ENCODE measurements at regions not wholly inside any gene's neighbourhood (a gene's known extent, or its start where the extent isn't known, plus 50 kb on each side); places are given as distances from the start of the nearest gene placed in this dataset.
"Not testable (repeated sequence)": the region's sequence is repeated elsewhere in the genome, so short reads cannot be mapped to it uniquely, and the experiment has no call there.

DNA sequence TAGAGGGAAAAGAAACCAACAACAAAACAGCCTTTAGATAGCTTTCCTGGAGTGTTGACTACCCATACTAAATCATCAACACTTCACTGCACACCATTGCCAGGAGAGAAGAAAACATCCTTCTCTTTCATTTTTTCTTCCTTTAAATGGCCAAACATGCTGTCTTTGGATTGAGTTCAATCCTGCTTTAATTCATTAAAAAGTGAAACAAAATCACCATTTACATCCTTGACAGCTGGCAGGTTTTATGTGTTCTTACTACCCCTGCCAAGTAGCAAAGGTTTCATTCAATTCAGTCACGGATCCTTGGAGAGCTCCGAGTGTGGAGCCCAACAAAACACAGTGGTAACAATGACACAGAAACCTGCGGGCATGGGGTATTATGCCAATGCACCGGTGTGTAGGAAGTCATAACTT is 568.3 kb downstream of the ANKRD50 start:
- no peak for DNase-seq

DNA sequence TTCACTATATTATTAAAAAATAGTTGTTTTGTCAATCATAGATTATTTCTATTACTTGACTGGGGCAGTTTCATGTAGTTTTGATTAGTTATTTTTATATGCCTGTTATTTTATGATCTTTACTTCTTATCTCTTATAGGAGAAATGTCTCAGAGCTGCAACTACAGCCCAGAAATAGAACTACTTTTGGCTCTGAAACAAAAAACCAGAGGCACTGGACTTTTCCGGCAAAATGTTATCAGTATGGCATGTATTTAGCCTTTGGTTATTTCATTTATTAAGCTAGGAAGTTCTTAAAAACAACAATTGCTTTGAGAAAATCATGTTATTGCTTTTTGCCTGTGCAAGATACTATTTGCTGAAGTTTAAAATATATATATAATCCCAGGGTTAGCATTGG is 566.5 kb downstream of the ANKRD50 start:
- DNase-seq, result no peak

DNA sequence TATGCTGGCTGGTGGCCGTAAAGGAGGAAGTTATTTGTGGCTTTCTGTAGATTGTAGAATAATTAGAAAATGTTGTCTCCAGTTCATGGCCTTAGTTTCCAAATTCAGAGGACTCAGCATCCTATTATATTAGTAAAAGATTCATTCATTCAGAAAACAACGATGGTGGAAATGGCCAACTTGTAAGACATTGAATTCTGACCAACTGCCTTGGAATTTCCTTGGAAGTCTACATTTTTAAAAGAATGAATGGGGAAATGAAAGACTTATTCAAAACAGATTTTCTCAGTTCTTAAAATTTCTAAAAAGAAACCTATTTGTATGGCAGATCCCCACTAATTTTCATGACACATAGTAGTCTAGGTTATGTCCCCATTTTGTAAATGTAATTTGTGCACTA is 561.5 kb downstream of the ANKRD50 start:
- DNase-seq, result no peak

DNA sequence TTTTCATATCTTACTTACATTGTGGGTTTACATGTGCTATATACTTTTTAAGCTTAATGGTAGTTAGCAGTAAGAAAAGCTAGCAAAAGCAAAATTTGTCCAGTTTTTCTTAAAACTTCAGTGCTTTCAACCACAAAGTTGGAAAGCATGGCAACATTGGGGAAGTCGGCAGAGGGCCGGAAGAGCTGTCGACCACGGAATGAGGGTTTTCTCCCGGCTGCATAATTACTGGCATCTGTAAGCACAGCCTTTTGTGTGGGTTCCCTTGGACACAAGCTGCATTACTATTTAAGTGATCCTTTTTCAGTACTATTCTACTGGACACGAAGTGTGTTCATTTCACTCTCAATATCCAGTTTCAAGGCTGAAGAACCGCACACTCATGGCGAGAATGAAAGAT is 560.4 kb downstream of the ANKRD50 start:
- no peak for DNase-seq

DNA sequence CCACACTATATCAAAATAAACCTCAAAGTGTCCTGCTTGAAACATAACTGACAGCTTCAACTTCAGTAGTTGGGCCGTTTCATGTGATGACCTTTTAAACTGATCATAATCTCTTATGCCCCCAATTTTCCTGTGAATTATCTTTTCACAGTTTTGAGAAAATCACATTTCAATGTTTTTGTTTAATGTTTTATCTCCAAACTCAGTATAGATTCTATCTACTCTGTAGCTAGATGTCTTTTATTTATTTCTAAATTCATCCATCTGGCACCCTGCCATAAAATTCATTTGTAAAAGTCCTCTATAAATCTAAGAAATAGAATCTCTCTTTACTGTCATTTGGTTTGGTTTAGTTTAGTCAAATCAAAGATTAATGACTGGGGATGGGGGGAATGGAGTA is 557.3 kb downstream of the ANKRD50 start:
- DNase-seq, result no peak

DNA sequence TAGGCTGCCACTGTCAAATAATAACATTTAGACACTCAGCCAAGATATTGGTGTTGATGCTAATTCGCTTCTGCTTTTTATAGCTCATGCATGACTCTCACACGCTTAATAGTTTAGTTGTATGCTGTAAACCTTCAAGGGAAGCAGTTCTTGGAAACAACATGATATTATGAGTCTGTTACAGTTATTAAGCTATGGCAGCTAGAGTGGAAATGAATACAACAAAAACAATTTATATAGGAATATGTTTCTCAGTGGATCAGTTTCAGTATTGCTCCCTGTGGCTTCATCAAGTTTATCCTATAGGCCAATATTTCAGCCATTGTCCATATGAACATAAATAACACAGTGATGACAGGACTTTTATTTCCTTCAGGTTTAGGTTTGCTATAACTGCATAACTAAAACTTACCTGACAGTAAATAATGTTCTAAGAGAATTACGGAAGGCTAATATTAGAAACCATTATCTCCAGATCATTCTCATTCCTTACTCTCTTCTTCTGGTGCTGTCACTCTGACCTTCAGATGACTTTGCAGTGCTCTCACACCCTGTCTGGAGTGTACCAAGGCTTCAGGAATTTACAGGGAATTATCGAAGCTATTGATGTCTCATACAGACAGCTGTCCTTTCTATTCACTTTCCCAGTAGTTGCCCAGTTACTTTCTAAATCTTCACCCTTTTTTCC is 555.0 kb downstream of the ANKRD50 start:
- no peak for DNase-seq

DNA sequence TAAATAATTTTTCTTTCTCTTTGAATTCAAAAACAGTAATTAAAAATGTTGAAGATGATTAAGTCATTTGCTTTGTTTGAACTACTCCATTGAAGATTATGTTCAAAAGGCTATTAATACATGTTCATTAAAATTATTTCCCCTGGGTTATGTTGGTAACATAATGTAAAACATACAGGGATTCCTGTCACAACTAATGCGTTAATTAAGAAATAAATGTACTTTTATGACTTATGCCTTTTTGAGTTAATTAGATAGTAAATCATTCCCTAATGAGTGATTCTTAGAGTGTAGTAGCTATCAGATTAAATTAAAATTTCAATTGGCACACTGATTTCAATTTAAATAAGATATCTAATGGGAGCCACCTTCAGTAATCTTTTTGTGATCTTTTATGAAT is 549.1 kb downstream of the ANKRD50 start:
- no peak for DNase-seq

DNA sequence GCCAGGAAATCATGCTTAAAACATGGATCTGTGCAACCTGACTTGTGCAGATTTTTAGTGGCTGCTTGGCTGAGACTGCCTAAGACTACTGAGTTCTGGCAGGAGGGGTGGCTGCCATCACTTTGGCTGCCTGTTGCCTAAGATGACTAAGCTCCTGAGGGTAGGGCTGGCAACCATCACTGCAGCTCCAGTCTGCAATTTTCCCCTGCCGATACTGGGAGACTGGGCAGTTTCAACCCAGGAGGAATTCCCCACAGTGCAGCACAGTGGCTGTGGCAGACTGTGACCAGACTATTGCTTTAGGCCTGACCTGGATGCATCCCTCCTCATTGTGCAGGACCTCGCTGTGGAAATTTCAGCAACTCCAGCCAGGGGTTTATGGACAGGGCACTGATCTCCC is 544.9 kb downstream of the ANKRD50 start:
- no peak for DNase-seq

DNA sequence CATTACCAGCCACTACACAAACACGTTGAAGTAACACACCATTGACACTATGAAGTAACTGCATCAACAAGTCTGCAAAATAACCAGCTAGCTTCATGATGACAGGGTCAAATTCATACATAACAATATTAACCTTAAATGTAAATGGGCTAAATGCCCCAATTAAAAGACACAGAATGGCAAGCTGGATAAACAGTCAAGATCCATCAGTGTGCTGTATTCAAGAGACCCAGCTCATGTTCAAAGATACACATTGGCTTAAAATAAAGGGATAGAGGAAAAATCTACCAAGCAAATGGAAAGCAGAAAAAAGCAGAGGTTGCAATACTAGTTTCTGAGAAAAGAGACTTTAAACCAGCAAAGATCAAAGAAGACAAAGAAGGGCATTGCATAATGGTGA is 543.0 kb downstream of the ANKRD50 start:
- not testable (repeated sequence) for DNase-seq

DNA sequence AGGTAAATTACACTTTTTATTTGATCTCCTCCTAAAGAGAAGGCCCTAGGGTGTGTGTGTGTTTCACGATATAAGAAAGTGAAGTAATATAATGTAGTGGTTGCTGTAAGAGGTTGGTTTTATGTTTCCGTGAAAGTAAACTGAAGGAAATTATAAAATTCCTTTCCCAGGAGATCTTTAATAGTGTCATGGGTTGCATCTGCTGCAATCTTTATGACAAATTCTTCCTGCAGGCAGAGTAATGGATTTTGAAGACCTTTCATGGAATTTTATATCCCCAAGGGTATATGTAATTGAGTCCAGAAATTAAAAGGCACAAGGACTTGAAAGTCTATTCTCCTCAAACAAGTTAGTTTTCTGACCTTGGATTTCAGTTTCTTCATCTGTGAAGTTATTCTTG is 538.6 kb downstream of the ANKRD50 start:
- DNase-seq, result no peak

DNA sequence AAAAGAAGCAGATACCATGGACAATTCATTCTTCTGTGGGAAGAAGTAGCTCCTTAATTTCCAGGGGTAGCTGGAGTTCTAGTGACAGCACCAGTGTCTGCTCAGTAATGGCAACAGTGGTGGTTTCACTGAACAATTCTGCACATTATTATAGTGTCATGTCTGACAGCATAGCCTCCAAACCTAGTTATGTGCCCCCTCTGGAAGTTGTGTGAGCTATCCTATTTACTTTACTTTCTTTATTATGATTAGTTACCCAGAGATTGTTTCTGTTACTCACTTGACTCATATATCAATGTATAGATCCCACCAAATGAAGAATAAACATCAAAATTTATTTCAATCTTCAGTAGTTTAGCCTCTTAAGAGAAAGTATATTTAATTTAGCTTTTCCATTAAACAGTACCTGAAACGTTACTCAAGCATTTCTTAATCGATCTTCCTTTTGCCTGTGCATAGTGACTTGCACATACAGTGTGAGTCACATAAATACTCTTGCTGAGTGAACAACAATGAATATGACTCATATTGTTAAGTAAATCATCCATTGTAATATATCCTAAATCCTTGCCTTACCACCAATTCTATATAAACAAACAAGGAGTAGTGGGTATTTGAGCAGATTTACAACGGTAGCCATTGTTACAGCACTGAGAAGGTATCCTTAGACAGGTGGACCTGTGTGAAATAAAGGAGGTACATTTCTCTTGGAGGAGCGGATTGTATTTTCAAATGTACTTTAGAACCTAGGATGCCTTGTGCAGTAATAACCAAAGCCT is 534.7 kb downstream of the ANKRD50 start:
- DNase-seq, result no peak

DNA sequence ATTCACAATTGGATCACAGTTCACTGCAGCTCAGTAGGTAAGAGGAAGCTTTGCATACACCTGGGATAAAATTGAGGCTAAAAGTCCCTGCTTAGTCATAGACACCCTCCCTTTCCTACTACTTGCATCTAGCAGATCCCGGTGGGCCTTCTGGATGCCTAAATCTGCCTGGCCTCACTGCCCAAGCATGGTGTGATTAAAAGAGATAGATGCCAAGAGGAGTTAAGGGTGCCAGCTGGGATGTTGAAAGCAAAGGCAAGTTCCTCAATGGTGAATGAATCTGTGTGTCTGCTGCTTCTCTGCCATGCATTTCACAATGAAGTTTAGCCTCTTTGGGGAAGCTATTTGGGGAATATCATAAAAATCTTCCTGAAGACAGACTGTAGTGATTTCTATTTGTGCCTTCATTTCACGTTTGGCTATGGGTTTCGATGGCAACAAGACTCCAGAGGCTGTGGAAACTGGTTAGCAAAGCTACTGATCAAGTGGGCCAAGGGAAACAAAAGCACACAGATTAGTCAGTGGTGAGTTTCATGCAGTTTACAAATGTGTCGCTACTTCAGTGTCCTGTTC is 534.0 kb downstream of the ANKRD50 start:
- no peak for DNase-seq

DNA sequence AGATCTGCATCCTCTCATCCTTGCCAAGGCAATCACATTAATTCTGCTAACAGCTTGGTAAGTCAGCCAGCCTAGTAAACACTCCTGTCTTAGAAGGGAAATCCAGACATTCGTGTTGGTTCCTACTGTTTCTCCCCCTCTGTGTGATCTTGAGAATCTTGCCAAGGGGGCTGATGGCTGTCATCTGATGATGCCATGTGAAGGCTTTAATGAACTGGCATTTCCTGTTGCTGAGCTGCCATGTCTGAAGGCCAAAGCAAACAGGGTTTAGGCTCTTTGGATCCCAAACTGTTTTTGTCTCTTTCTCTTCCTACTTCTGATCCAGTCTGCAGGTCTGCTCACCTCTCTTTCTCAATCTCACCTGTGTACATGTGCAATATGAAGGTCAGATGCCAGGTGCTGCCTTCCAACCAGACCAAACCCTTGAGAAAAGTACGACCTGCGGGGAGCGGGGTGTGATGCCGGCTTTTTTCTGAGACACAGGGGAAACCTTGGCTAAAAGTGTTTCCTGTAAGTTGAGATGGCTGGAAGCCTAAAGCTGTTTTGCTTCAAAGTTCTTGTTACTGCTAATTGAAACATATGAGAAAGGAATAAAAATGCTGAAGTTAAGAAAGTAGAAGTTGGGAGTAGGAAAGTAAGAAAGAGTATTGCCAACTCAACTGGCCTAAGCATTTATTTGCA is 532.9 kb downstream of the ANKRD50 start:
- DNase-seq, result no peak

DNA sequence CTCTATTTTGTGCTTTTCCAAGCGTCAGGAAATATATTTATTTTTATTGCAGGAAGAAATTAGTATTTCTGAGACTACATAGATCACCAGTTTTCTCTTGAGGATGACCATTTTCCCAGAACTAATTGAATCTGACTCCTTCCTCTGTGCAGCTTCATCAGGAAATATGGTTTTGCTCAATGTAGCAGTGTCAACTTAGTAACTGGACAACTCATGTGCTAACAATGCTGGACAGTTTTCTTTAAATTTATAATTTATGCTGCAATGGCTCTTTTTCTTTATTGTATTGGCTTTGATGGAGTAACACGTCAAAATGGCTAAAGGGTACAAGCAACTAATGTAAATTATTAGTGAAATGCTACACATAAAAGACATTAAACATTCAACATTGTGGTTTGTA is 531.5 kb downstream of the ANKRD50 start:
- no peak for DNase-seq

DNA sequence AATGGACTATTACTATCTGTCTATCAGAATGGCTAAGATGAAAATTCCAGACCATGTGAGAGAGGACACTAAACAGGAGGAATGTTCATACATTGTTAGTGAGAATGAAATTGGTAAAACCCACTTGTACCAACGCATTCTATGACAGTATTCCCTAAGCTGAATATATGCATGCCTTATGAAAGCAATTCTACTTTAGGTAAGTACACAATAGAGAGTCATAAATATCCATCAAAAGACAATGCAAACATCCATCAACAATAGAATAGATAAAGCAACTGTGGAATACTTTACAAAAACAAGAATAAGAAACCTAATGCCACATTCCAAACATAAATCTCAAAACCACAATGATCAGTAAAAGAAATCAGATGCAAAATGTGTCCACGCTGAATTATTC is 529.3 kb downstream of the ANKRD50 start:
- no peak for DNase-seq

DNA sequence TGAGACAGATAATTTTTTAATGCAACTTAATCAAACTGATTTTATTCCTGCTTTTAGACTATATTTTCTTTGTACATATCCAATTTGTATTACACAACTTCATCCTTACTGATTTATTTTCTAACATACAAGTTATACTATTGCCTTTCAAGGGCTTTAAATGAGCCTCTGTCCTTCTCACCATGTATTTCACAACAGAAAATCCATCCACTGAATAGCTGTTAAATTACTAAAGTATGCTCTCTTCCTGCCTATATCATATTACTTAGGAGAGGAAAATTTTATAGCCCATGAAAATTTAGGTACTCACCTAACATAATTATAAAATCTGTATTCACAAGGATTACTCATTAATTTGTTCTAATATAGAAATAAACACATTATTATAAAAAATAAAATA is 528.6 kb downstream of the ANKRD50 start:
- no peak for DNase-seq

DNA sequence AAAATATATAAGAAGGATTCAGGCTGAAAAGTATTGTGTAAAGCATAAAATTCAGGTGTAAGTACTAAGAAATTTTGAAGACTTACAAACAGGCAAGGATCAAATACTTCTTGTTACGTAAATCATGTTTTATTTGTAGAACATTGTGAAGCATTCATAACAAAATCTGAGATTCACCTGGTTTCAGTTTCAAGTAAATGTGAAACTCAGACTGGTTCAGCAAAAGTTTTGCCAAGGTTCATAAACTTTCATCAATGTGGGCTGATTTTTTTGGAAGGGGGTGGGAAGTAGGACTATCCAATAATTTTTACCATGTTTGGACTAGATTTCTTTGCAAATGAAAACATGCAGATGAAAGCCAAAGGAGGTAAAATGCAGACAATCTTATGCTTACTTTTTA is 527.7 kb downstream of the ANKRD50 start:
- DNase-seq, result no peak

DNA sequence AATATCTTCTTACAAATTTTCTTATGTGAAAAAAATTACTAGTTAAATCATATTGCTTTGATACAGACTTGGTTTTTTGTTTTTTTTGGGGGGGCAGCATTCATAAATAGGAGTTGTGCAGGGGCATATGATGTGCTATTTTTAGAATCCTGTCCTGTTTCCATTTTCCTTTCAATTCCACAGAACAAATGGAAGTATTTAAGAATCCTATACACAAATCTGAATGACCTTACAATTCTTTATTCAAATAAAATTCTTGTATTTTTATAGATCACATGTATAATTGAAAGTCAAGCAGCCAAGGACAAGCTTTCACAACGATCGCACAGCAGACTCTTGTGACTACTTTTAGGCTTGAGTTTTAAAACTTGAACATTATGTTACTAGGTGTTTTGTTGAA is 523.9 kb downstream of the ANKRD50 start:
- DNase-seq, result no peak

DNA sequence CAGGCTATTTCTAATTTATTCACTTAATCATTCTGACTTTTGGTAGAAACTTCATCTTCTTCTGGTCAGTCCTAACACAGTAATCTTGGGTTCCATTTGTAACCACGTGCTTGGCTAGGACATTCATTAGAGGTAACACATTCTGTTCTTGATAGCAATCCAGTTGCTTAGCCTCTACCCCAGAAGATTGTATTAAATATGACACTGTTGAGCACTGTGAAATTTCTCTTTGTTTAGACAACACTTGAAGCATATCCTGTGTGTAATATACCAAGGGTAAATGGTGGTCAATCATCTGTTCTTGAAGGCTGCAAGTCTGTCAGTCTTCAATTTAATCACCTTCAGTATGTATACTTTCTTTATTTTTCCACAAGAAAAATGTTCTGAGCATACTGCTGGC is 523.0 kb downstream of the ANKRD50 start:
- DNase-seq, result no peak

DNA sequence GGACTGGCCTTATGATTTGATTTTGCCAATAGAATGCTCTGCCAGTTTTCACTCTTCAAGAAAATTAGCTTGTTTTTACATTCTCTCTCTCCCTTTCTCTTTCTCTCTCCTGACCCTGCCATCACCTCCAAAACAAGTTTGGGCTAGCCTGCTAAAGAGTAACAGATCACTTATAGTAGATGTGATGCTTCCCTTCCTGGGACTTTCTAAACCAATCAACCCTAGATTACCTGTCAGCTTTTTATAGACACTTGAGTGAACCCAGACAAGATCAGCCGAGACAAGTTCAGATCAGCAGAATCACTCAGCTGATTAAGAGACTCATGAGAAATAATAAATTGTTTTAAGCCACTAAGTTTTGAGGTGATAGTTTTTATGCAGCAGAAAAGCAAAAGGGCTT is 521.2 kb downstream of the ANKRD50 start:
- DNase-seq, result no peak

DNA sequence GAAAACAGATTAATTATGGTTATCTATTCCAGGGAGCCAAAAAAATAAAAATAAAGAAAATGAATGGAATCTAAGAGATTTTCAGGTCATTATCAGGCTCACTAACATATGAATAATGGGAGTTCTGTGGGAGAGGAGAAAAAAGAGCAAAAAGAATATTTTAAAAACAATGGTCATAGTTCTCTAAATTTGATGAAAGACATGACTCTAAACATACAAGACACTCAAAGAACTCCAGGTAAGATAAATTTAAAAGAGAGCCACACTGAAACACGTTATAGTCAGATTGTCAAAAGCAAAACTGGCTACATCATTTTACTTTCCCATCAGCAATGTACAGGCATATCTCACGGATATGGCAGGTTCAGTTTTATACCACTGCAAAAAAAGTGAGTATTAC is 520.0 kb downstream of the ANKRD50 start:
- no peak for DNase-seq

DNA sequence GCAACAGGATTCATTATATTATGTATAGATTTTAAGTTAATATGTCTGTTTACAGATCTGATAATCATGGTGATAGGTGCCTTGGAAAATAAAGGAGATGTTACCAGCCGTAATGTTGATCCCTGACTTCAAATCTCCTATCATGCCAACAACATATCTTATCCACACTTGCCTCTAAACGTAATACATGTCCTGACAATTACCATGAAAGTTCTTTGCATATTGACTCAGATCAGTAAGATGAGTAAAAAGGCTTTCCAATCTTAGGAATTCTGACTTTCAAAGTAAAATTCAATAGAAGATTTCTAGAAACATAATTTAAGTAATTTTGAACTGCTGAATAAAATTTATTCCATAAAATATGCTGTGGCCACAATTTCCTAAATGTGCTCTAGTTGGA is 513.3 kb downstream of the ANKRD50 start:
- no peak for DNase-seq

DNA sequence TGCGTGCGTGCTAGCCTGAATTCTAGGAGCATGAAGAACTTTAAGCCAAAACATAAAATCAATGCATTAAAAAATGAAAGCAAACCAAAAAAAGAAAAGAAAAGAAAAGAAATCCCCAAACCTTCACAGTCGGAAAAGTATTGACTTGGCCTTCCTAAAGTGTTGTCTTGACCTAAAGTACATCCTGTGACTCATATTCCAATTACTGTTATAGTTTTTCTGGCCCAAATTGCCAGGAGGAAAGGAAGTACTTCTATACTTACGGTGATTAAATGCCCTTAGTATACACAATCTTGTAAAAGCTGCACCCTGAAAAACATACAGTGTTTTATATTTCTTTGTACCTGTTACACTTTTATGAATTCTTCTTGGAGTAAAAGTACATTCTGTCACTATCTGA is 512.8 kb downstream of the ANKRD50 start:
- no peak for DNase-seq

DNA sequence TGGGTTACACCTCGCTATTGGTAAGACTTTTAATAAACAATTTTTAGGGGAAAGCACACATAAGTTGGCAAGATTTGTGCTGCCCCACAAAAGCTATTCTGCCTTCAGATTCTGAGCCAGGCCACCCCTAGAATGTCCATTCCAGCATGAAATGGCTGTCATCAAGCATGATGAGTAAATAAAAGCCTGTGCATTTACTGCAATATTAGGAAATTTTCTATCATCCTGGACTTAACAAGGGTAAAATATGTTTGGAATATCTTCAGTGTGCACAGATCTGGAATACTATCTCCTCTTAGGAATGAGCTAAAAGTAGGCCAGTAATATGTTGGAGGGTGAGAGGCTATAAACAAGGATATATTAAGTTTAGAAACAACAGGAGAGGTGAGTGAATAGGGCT is 510.9 kb downstream of the ANKRD50 start:
- DNase-seq, result no peak

Data from GF-D8 (cell line).